NCI-H748 treated with DMSO at 0.1 percent for 48 hours (cell line): ENCODE measurements at regions not wholly inside any gene's neighbourhood (a gene's known extent, or its start where the extent isn't known, plus 50 kb on each side); places are given as distances from the start of the nearest gene placed in this dataset.

Source experiments
- DNase-seq: peaks from one replicate; lab custom pipeline; 2025; lab: John Stamatoyannopoulos, UW

DNA sequence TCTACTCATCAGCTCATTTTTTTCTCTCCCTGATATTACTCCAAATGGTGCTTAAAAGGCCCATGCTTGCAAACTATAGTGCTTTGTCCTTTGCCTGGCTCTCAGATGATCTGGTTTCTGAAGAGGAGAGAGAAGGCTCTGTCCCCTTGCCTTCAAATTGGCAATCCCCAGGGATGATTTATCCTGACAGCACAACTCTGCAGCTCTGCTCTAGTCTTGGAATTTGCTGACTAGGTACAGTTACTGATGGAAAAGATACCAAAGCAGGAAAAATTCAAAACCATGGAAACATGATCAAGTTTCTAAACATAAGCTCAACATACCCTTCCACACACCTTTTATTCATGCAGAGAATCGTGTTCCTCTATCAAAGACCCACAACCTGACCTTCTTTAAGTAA lies 106.7 kb upstream of the CADPS start:
- no peak for DNase-seq

DNA sequence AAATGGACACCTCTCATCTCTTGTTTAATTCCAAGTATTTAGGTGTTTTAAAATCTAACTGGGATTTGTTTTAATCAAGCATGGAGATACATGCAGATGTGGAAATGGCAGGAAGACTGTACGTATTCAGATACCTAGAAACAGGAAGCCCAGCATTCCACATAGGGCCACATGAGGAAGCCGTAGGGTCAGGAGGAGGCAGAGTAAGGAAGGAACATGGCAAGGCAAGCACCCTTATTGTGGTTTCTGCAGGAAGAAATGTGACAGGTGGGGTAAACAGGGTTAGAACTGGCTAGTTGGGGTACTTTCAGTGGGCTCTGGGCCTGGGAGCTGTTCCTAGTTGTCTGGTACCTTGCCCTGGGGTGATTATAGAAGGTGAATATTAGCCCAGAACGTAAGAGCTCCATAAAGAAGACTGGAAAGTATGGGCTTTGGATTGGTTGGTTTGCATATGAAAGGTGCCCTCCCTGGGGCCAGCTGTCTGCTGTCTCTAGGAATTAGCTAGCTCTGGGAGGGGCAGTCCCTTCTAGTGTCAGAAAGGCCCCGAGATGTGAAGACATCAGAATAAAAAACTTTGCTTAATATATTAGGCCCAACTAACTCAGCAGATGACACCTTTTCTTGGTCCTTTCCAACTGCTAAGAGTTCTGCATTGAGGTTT lies 107.7 kb upstream of the CADPS start:
- DNase-seq: no peak

DNA sequence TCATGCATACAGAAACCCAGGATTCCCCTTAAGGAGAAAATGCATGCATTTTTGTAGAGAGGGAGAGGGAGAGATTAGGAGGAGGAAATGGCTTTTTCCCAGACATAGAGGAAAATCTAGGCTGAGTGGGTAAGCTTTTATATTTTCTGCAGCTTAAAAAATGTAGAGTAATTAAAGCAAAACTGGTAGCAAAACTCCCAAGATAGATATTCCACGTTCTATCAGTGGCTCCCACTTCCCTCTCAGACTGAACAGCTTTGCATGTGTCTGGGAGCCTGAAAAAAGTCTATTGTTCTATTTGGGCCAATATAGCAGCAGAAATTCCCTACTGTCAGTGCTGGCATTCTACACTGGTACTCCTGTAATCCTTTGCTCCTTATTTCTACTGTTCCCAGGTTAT lies 110.8 kb upstream of the CADPS start:
- no peak for DNase-seq

GRCh38 chr3:62987721-62988120 lies 112.5 kb upstream of the CADPS start:
- DNase-seq: no peak

DNA sequence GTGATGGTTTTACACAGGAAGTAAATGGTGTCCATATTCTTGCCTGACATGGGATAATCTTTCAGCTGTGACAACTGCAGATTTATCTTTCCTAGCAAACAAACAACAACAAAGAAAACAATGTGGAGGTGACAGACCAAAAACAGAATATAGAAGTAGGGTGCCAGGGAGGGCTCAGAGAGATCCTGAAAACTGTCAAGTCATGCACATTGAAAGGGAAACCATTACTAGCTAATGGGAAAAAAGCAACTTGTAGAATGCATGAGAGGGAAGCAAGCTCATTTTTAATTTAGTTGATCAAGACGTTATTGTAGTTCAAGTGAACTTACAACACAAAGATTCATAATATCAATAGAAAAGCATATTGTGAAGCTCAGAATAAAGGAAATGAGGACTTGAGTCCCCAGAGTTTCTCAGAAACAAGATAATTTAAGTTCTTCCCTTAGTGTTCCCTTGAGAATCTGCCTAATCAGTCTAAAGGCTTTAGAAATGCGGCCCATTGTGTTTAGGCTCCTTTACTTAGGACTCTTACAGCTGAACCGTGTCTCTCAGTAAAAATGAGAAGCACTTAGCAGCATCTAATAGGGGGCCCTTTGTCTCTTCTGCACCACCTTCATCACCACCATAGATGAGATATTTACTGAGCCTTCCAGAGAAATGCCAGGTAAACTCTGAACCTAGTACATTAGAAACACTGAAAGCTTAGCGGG lies 115.6 kb upstream of the CADPS start:
- DNase-seq: no peak

DNA sequence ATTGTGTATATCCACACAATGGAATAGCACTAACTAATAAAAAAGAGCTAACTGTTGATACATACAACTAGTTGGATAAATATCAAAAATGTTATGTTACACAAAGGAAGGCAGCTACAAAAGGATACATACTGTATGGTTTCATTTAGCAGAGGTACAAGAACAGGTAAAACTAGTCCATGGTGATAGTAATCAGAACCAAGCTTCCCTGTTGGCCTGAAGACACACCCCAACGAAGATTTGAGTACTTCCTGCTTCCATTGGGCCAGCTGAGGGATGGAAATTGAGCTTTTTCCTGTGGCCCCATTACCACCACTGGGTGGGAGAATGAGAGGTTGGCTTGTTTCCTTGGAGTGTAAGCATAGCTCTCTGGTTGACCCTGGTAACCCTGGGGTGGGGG lies 117.3 kb upstream of the CADPS start:
- DNase-seq: no peak

DNA sequence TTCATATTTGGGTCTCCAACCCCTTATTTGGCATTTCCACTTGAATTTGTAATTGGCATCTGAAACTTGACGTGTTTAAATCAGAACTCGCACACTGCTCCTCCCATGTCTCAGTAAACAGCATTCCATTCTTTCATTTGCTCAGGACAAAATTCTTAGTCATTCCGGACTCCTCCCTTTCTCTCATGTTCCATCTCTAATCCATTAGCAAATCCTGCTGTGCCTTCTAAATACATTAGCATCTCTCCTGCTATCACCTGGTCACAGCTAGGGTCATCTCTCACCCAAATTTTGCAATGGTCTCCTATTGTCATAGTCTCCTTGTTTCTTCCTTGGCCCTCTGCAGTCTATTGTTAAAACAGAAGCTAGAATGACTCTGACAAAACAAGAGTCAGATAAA lies 119.9 kb upstream of the CADPS start:
- no peak for DNase-seq

- no peak for DNase-seq
These were observed 120.3 kb upstream of the CADPS start for GRCh38 chr3:62995530-62995929.

GRCh38 chr3:62997369-62997768 lies 122.2 kb upstream of the CADPS start:
- no peak for DNase-seq

GRCh38 chr3:62999158-62999557 lies 123.9 kb upstream of the CADPS start:
- no peak for DNase-seq

DNA sequence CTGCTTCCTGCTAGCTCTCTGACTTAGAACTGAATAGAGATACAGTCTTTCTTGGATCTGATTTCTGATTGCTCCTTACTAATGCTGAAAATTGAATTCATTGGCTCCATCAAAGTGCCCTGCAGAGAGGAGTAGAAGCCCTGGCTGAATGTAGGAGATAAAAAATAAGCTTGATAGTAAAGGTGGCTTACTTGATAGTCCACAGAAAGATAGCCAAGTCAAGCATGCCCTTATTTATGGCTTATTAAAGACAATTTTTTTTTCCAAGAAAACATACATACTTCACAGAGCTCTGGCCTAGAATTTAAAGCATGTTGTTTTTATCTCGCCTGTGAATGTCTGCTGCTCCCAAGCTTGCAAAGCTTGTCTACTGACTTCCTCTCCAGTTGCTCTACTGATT lies 124.6 kb upstream of the CADPS start:
- no peak for DNase-seq

DNA sequence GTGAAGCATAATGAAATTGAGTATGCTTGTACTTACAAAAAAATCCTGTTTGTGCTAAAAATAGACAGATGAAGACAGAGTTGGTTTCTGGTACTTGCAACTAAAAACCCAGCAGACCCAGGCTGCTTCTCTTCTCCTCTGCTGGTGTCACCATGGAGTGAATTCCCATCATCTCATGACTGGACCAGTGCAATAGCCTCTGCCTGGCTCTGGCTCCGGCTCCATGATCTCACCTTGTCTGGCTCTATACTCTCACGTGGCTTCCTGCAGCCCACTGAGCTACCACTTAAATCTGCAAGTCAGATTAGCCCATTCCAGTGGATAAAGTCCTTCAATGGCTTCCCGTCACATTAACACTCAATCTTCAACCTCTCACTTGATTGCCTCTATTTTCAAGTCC lies 129.2 kb upstream of the CADPS start:
- DNase-seq: no peak

DNA sequence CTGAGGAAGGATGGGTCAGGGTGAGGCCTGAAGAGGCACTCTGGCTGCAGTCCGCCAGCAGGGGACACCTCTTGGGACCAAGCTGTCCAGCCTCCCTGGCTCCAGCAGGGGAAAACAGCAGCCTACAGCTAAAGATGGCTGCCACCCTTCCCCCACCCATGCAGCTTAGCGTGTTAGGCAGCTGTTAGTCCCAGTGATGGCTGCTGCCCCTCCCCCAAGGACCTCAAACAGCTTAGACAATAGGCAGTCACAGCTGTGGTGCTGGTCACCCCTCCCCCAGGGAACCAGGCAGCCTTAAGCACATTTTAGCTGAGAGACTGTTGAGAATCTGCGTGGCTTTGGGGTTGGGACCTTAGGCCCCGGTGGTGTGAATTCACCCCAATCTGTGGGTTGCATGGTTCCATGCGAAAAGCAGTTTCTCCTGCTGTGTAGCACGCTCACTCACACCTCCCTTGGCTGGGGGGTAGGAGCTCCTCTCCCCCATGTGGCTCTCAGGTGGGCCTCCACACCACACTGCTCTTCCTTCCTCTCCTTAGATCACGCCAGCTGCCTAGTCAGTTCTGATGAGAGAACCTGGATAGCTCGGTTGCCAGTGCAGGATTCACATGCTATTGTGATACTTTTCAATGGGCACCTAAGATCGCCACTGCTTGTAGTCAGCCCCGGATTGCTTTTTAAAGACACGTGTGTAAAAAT lies 140.5 kb upstream of the CADPS start:
- DNase-seq: no peak

GRCh38 chr3:63022114-63022513 lies 146.9 kb upstream of the CADPS start:
- no peak for DNase-seq

GRCh38 chr3:63026722-63027121 lies 151.5 kb upstream of the CADPS start:
- no peak for DNase-seq

- no peak for DNase-seq
These were observed 154.1 kb upstream of the CADPS start for GRCh38 chr3:63029326-63029725.

GRCh38 chr3:63029921-63030320 lies 154.7 kb upstream of the CADPS start:
- DNase-seq: no peak

- no peak for DNase-seq
These were observed 155.4 kb upstream of the CADPS start for GRCh38 chr3:63030666-63031065.

DNA sequence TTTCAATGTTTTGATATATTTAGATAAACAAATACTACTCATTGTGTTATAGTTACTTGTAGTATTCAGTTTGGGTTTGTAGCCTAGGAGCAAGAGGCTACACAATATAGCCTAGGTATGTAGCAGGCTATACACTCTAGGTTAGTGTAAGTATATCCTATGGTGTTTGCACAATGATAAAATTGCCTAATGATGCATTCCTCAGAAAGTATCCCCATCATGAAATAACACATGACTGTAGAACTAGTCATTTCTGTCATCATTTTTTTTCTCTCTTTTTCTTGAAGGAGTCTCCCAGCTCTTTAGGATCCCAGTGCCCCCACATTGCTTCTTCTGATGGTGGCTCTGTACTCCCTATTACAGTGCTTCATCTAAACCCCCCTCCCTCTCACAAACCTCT lies 157.7 kb upstream of the CADPS start:
- no peak for DNase-seq

DNA sequence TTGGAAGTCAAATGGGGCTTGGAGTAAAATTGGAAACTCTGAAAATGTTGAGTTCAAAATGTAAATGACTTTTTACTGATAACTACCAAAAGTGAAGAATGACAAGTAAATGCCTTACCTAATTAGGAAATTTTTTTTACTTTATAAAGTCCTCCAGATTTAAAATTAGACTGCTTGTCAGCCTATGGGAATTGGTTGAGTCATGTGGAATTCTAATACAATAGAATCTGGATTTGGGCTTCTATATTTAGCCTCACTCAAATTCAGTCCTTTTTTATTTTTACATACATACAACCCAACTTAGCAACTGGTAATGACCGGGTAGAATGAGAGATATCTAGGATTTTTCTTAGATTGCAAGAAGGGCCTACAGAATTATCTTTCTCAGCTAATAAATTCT lies 158.9 kb upstream of the CADPS start:
- DNase-seq: no peak

- no peak for DNase-seq
These were observed 161.9 kb upstream of the CADPS start for GRCh38 chr3:63037116-63037515.

DNA sequence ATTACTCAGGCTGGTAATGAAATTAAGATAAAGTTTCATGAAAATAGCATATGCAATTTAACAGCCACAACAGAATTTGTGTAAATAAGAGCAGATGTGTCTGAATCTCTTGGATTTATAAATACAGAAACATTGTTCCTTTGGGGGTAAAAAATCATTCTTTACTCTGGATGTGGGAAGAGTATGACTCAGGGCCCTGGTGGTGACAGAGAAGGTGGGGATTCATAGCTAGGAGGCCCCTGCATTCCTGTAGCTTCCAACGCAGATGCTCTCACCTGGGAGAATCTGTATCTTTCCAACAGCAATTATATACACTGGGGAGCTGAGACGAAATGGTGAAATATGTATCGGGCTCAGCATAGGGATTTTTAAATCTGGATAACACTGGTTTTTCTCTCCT lies 167.6 kb upstream of the CADPS start:
- no peak for DNase-seq

GRCh38 chr3:63043631-63044030 lies 168.4 kb upstream of the CADPS start:
- DNase-seq: no peak
